SIG-M5 treated with dmso at 0.1 percent for 504 hours (cell line): ENCODE measurements at regions not wholly inside any gene's neighbourhood (a gene's known extent, or its start where the extent isn't known, plus 50 kb on each side); places are given as distances from the start of the nearest gene placed in this dataset.

ENCODE experiments used
- DNase-seq: peaks from one replicate; lab custom pipeline; 2025; ENCODE audit not compliant: unreplicated experiment; lab: John Stamatoyannopoulos, UW

- DNase-seq = no peak
These were observed 56.3 kb upstream of the SLC22A11 start for GRCh38 chr11:64499261-64500004.

GRCh38 chr11:64500176-64501013, 55.3 kb upstream of the SLC22A11 start:
- no peak for DNase-seq

- no peak for DNase-seq
These were observed 54.0 kb upstream of the SLC22A11 start for GRCh38 chr11:64501500-64502427.

- no peak for DNase-seq
These were observed 53.1 kb upstream of the SLC22A11 start for GRCh38 chr11:64502634-64503033.

- DNase-seq = no peak
These were observed 52.5 kb upstream of the SLC22A11 start for GRCh38 chr11:64503186-64503753.

- no peak for DNase-seq
These were observed 50.7 kb upstream of the SLC22A11 start for GRCh38 chr11:64504999-64505398.
